SW 1271 (cell line): ENCODE measurements at regions not wholly inside any gene's neighbourhood (a gene's known extent, or its start where the extent isn't known, plus 50 kb on each side); places are given as distances from the start of the nearest gene placed in this dataset.
A peak's percentile ranks its signal among the peaks of the same experiment; 100 is the strongest.
"Not testable (repeated sequence)": the region's sequence is repeated elsewhere in the genome, so short reads cannot be mapped to it uniquely, and the experiment has no call there.

ENCODE experiments used
- DNase-seq, 2 experiments: peaks; one replicate each; lab custom pipeline; 2025; lab: John Stamatoyannopoulos, UW

DNA sequence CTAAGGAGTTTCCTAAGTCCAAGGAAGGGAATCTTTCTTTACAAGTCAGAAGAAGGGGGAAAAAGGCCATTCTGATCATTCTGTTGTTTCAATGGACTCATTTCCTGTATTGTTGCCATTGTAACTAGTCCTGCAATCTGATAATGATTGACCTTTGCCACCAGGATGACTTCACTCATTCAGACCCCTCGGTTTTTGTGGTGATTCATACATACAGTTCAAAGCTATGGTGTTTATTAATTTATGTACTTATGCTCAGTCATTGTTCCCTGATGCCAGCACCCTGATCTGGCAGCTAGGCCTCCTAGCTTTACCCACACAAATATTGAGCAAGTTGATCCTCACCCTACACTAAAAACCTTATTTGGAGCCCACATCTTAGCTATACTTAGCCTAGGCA, 57.6 kb upstream of the ZNF519 start:
- peak; percentile 18 to 21 for DNase-seq

DNA sequence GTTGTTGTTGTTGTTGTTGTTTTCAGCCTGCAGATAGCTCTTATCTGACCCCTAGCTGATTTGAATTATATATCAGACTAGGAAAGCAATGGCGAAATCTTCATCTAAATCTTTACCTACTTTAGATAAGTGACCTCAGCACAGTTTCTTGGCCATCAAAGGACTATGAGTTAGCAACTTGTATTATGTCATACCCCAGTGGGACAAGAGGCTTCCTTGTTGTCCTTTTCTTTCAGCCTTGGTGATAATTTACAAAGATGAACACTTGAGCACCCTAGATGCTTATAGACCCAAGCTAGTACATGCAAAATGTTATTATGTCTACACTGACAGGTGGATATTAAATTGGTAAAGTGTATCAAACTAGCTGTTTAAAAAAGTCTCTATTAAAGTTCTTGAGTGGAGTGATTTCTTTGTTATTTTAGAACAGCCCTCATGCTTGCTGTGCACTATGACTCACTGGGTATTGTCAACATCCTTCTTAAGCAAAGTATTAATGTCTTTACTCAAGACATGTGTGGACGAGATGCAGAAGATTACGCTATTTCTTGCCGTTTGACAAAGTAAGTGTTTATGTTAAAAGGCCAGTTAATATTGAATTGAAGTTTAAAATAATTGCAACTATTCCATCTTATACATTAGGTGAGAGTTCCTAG, 56.6 kb upstream of the ZNF519 start:
- not testable (repeated sequence) for DNase-seq
